Natural killer cell (primary cell): ENCODE measurements at regions not wholly inside any gene's neighbourhood (a gene's known extent, or its start where the extent isn't known, plus 50 kb on each side); places are given as distances from the start of the nearest gene placed in this dataset.

Source experiments
- ATAC-seq, 3 donors: fragments of 150-1000 bp in 2 of 3; fragments of 200-7000 bp in 1 of 3; cut with Tn5 transposase; 1 replicate in 1 of 3; 2 replicates in 2 of 3; pipeline ENCODE4 v1.10.0; 2021; ENCODE audit warnings: mild to moderate bottlenecking in 2 of 3, moderate library complexity in 2 of 3
- DNase-seq, 2 donors: peaks; one replicate each; pipeline versions ENCODE4 v3.0.0 to v3.0.0-alpha.2; 2013 to 2021; ENCODE audit warnings: mixed read lengths in 1 of 2
- H3K27ac ChIP-seq: one replicate; pipeline ENCODE4 v1.5.1; 2013; ENCODE audit warnings: mild to moderate bottlenecking, low read length
- H3K27me3 ChIP-seq: one replicate; pipeline ENCODE4 v1.6.1; 2013; ENCODE audit warnings: low read length; ENCODE audit not compliant: control insufficient read depth, insufficient read depth
- H3K36me3 ChIP-seq: one replicate; pipeline ENCODE4 v1.6.1; 2013; ENCODE audit warnings: low read length; ENCODE audit not compliant: control insufficient read depth, insufficient read depth
- H3K4me1 ChIP-seq: one replicate; pipeline ENCODE4 v1.6.1; 2013; ENCODE audit warnings: low read length; ENCODE audit not compliant: control insufficient read depth, insufficient read depth
- H3K4me3 ChIP-seq: one replicate; pipeline ENCODE4 v1.5.1; 2013; ENCODE audit warnings: low read length
- H3K9me3 ChIP-seq: one replicate; pipeline ENCODE4 v1.6.1; 2013; ENCODE audit warnings: low read length; ENCODE audit not compliant: control insufficient read depth, insufficient read depth
- H3K27ac Mint-ChIP-seq, 2 donors: one replicate each; pipeline ENCODE4 v1.8.0; 2022; ENCODE audit warnings: mild to moderate bottlenecking in 2 of 2, mixed read lengths in 2 of 2, moderate library complexity in 1 of 2
- H3K27me3 Mint-ChIP-seq, 2 donors: one replicate each; pipeline ENCODE4 v1.8.0; 2022; ENCODE audit warnings: low read depth in 2 of 2, mixed read lengths in 2 of 2
- H3K36me3 Mint-ChIP-seq: one replicate; pipeline ENCODE4 v1.8.0; 2022; ENCODE audit warnings: mixed read lengths
- H3K4me1 Mint-ChIP-seq, 2 donors: one replicate each; pipeline ENCODE4 v1.8.0; 2022; ENCODE audit warnings: mixed read lengths in 2 of 2
- H3K4me3 Mint-ChIP-seq: one replicate; pipeline ENCODE4 v1.8.0; 2022; ENCODE audit warnings: mild to moderate bottlenecking, moderate library complexity, mixed read lengths
- H3K9me3 Mint-ChIP-seq, 2 donors: one replicate each; pipeline ENCODE4 v1.8.0; 2022; ENCODE audit warnings: mixed read lengths in 2 of 2
- WGBS: methylation state at CpG from one replicate; pipeline ENCODE4 v1.1.7; 2013; ENCODE audit warnings: missing lambda C conversion rate; ENCODE audit not compliant: insufficient coverage; 5-methylcytosine and 5-hydroxymethylcytosine counted together
- intact Hi-C: fragments of 100-400 bp; cut with micrococcal nuclease; formaldehyde crosslinking; loops from one replicate; pipeline ENCODE4 v1.14.2; 2022
- TF ChIP-seq, protein P1 (sequence below): fragments of 200-600 bp; IDR thresholded peaks from one replicate; pipeline ENCODE4 v1.8.0; 2022; ENCODE audit warnings: antibody characterized with exemption

- Histone ChIP-seq H3K27me3 (no peaks in the 10 kb centered on the region), H3K4me3 (no peak overlapping the region), H3K9me3 (no peaks in the 10 kb centered on the region), H3K4me1 (no peaks in the 10 kb centered on the region), H3K27ac (no peak overlapping the region), H3K36me3 (no peaks in the 10 kb centered on the region)
- peaks cover 5 to 8% of the 10 kb centered on the region in 2 donors for H3K27me3 Mint-ChIP-seq
- no peak overlapping the region for H3K27ac Mint-ChIP-seq
- TF ChIP-seq, protein P1, sequence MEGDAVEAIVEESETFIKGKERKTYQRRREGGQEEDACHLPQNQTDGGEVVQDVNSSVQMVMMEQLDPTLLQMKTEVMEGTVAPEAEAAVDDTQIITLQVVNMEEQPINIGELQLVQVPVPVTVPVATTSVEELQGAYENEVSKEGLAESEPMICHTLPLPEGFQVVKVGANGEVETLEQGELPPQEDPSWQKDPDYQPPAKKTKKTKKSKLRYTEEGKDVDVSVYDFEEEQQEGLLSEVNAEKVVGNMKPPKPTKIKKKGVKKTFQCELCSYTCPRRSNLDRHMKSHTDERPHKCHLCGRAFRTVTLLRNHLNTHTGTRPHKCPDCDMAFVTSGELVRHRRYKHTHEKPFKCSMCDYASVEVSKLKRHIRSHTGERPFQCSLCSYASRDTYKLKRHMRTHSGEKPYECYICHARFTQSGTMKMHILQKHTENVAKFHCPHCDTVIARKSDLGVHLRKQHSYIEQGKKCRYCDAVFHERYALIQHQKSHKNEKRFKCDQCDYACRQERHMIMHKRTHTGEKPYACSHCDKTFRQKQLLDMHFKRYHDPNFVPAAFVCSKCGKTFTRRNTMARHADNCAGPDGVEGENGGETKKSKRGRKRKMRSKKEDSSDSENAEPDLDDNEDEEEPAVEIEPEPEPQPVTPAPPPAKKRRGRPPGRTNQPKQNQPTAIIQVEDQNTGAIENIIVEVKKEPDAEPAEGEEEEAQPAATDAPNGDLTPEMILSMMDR, result no peak
- H3K36me3 Mint-ChIP-seq, result no peaks in the 10 kb centered on the region
- ATAC-seq, result no peak
- intact Hi-C loops, result no loop called here
- no peak for DNase-seq
- WGBS, result 93% methylated on average over 2 of the region's 2 CpGs
- peaks cover 0 to 2% of the 10 kb centered on the region in 2 donors for H3K9me3 Mint-ChIP-seq
- H3K4me1 Mint-ChIP-seq, result no peaks in the 10 kb centered on the region
- H3K4me3 Mint-ChIP-seq, result no peak overlapping the region
These were observed 71.3 kb upstream of the TNFRSF21 start for GRCh38 chr6:47381036-47381435.

DNA sequence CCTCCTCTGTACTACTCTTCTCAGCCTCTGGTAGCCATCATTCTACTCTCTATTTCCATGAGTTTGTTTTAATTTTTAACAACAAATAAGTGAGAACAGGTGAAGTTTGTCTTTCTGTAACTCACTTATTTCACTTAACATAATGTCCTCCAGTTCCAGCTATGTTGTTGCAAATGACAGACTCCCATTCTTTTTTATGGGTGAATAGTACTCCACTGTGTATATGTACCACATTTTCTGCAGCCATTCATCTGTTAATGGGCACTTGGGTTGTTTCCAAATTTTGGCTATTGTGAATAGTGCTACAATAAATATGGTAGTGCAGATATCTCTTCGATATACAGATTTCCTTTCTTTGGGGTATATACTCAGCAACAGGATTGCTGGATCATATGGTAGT lies 73.7 kb upstream of the TNFRSF21 start:
- no peaks in the 10 kb centered on the region for H3K4me1 Mint-ChIP-seq
- WGBS, result 100% methylated on average over 1 of the region's 1 CpG
- no peak overlapping the region for H3K4me3 Mint-ChIP-seq
- no peak for DNase-seq
- H3K27me3 Mint-ChIP-seq, result peaks cover 5 to 7% of the 10 kb centered on the region in 2 donors
- intact Hi-C loops, result no loop called here
- H3K9me3 Mint-ChIP-seq, result peaks cover 2 to 3% of the 10 kb centered on the region in 2 donors
- TF ChIP-seq, protein P1, result no peak
- Histone ChIP-seq H3K27ac (no peak overlapping the region), H3K36me3 (no peaks in the 10 kb centered on the region), H3K4me3 (no peak overlapping the region), H3K4me1 (no peaks in the 10 kb centered on the region), H3K9me3 (no peaks in the 10 kb centered on the region), H3K27me3 (no peaks in the 10 kb centered on the region)
- ATAC-seq, result no peak
- H3K36me3 Mint-ChIP-seq, result no peaks in the 10 kb centered on the region
- no peak overlapping the region for H3K27ac Mint-ChIP-seq

DNA sequence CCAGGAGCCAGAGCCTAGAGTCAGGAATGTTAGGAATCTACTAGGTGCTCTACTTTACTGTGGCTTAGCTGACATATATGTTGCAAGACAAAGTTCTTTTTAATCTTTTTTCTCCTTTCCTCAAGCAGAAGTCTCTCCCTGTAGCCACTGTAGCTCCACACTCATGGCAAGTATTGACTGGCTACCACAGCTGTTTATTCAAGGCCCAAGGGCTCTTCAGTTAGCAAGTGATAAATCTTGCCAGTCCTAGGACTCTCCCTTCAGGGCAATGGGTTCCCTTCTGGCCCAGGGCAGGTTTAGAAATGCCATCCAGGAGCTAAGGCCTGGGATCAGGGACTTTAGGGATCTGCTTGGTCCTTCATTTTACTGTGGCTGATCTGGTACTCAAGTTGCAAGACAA lies 82.0 kb upstream of the TNFRSF21 start:
- Mint-ChIP-seq H3K4me1 (no peaks in the 10 kb centered on the region), H3K4me3 (no peak overlapping the region), H3K27ac (no peak overlapping the region), H3K9me3 (peaks cover 3 to 7% of the 10 kb centered on the region in 2 donors), H3K36me3 (peaks cover 8% of the 10 kb centered on the region), H3K27me3 (peaks cover 0 to 8% of the 10 kb centered on the region in 2 donors)
- TF ChIP-seq, protein P1, result no peak
- no peak overlapping the region for H3K27ac ChIP-seq
- peaks cover 5% of the 10 kb centered on the region for H3K9me3 ChIP-seq
- no peak overlapping the region for H3K4me3 ChIP-seq
- DNase-seq (no peak), ATAC-seq (no peak)
- H3K4me1 ChIP-seq, result no peaks in the 10 kb centered on the region
- intact Hi-C loops, result no loop called here
- no peaks in the 10 kb centered on the region for H3K27me3 ChIP-seq
- H3K36me3 ChIP-seq, result no peaks in the 10 kb centered on the region

- H3K36me3 ChIP-seq, result no peaks in the 10 kb centered on the region
- DNase-seq (no peak), ATAC-seq (no peak)
- H3K27me3 Mint-ChIP-seq, result peaks cover 0 to 8% of the 10 kb centered on the region in 2 donors
- no peak overlapping the region for H3K27ac Mint-ChIP-seq
- TF ChIP-seq, protein P1, result no peak
- no peaks in the 10 kb centered on the region for H3K4me1 ChIP-seq
- no peaks in the 10 kb centered on the region for H3K4me1 Mint-ChIP-seq
- WGBS, result 100% methylated on average over 1 of the region's 1 CpG
- peaks cover 3% of the 10 kb centered on the region in 2 donors for H3K9me3 Mint-ChIP-seq
- H3K27ac ChIP-seq, result no peak overlapping the region
- peaks cover 5% of the 10 kb centered on the region for H3K9me3 ChIP-seq
- H3K27me3 ChIP-seq, result no peaks in the 10 kb centered on the region
- H3K4me3 Mint-ChIP-seq, result no peak overlapping the region
- peaks cover 8% of the 10 kb centered on the region for H3K36me3 Mint-ChIP-seq
- H3K4me3 ChIP-seq, result no peak overlapping the region
- intact Hi-C loops, result no loop called here
These were observed 82.5 kb upstream of the TNFRSF21 start for GRCh38 chr6:47392251-47392650.
